GM23248 (cell line): ENCODE measurements at regions not wholly inside any gene's neighbourhood (a gene's known extent, or its start where the extent isn't known, plus 50 kb on each side); places are given as distances from the start of the nearest gene placed in this dataset.
"Not testable (repeated sequence)": the region's sequence is repeated elsewhere in the genome, so short reads cannot be mapped to it uniquely, and the experiment has no call there.

ENCODE experiments used
- DNase-seq: peaks from one replicate; pipeline ENCODE4 v3.0.0-alpha.2; 2015
- H2AFZ ChIP-seq: fragments of 200-600 bp; sonication (generic); 2 replicates; pipeline ENCODE4 v1.6.1; 2016; ENCODE audit warnings: antibody characterized with exemption
- H3F3A ChIP-seq: fragments of 200-600 bp; sonication (generic); 2 replicates; pipeline ENCODE4 v1.6.1; 2016; ENCODE audit warnings: mild to moderate bottlenecking, antibody characterized with exemption, mixed run types; ENCODE audit not compliant: insufficient read depth
- H3K27ac ChIP-seq: fragments of 200-600 bp; sonication (generic); 2 replicates; pipeline ENCODE4 v1.5.1; 2016; ENCODE audit warnings: mild to moderate bottlenecking
- H3K27me3 ChIP-seq: fragments of 200-600 bp; sonication (generic); replicated peaks from 2 replicates; pipeline ENCODE4 v1.6.1; 2016; ENCODE audit warnings: mild to moderate bottlenecking; ENCODE audit not compliant: insufficient read depth
- H3K36me3 ChIP-seq: fragments of 200-600 bp; sonication (generic); 2 replicates; pipeline ENCODE4 v1.6.1; 2016; ENCODE audit warnings: low read depth, mild to moderate bottlenecking
- H3K4me1 ChIP-seq: fragments of 200-600 bp; sonication (generic); 2 replicates; pipeline ENCODE4 v1.6.1; 2016; ENCODE audit warnings: mild to moderate bottlenecking; ENCODE audit not compliant: insufficient read depth
- H3K4me2 ChIP-seq: fragments of 200-600 bp; sonication (generic); one replicate; pipeline ENCODE4 v1.6.1; 2016; ENCODE audit warnings: mild to moderate bottlenecking; ENCODE audit not compliant: unreplicated experiment
- H3K4me3 ChIP-seq: fragments of 200-600 bp; sonication (generic); 2 replicates; pipeline ENCODE4 v1.5.1; 2016; ENCODE audit warnings: mild to moderate bottlenecking
- H3K79me2 ChIP-seq: fragments of 200-600 bp; sonication (generic); 2 replicates; pipeline ENCODE4 v1.6.1; 2016; ENCODE audit warnings: mild to moderate bottlenecking; ENCODE audit not compliant: insufficient read depth
- H3K9ac ChIP-seq: fragments of 200-600 bp; sonication (generic); 2 replicates; pipeline ENCODE4 v1.6.1; 2016; ENCODE audit warnings: mild to moderate bottlenecking
- H3K9me2 ChIP-seq: fragments of 200-600 bp; sonication (generic); 2 replicates; pipeline ENCODE4 v1.6.1; 2016; ENCODE audit warnings: mixed run types, mild to moderate bottlenecking, moderate library complexity; ENCODE audit not compliant: insufficient read depth
- H3K9me3 ChIP-seq: fragments of 200-600 bp; sonication (generic); one replicate; pipeline ENCODE4 v1.6.1; 2017; ENCODE audit warnings: low read depth
- H4K20me1 ChIP-seq: fragments of 200-600 bp; sonication (generic); 2 replicates; pipeline ENCODE4 v1.6.0; 2016; ENCODE audit not compliant: insufficient read depth
- EZH2 ChIP-seq: fragments of 200-600 bp; sonication (generic); IDR thresholded peaks from 2 replicates; pipeline ENCODE4 v1.6.1; 2018; ENCODE audit warnings: antibody characterized with exemption, mild to moderate bottlenecking; ENCODE audit not compliant: insufficient read depth, poor library complexity, severe bottlenecking
- EZH2phosphoT487 ChIP-seq: fragments of 200-600 bp; sonication (generic); IDR thresholded peaks from 2 replicates; pipeline ENCODE4 v1.6.1; 2018; ENCODE audit warnings: antibody characterized with exemption, moderate library complexity, mild to moderate bottlenecking, low read depth; ENCODE audit not compliant: insufficient read depth
- WGBS, 2 experiments: methylation state at CpG; one replicate each; pipeline ENCODE4 v1.1.6; 2015 to 2017; ENCODE audit warnings: low lambda C conversion rate in 2 of 2, low coverage in 1 of 2; ENCODE audit errors: missing lambda C conversion rate in 2 of 2; 5-methylcytosine and 5-hydroxymethylcytosine counted together
- in situ Hi-C: fragments of 300-500 bp; cut with MboI; formaldehyde crosslinking; loops from 2 replicates; pipeline ENCODE4 v1.15.0; 2020

DNA sequence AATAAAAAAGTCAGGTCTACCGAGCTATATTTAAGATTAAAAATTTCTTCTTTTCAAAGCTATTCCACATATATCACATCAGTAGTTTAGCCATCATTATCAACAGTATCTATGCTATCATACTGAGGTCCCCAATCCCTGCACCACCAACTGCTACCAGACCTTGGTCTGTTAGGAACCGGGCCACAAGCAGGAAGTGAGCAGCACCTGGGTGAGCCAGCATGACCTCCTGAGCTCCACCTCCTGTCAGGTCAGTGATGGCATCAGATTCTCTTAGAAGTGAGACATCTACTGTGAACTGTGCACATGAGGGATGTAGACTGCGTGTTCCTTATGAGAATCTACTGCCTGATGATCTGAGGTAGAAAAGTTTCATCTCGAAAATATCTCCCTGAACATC lies 632.1 kb upstream of the KCND2 start:
- Histone ChIP-seq H3K4me3 (no peak overlapping the region), H2AFZ (no peak overlapping the region), H4K20me1 (no peaks in the 10 kb centered on the region), H3K9me3 (no peaks in the 10 kb centered on the region), H3K4me2 (no peak overlapping the region), H3K4me1 (no peaks in the 10 kb centered on the region), H3K36me3 (no peaks in the 10 kb centered on the region), H3K79me2 (no peaks in the 10 kb centered on the region), H3K27ac (no peak overlapping the region), H3K9me2 (no peaks in the 10 kb centered on the region), H3K27me3 (no peaks in the 10 kb centered on the region), H3F3A (no peaks in the 10 kb centered on the region), H3K9ac (no peak overlapping the region)
- in situ Hi-C loops: no loop called here
- WGBS, 2 experiments: 17 to 18% methylated on average over 4 of the region's 4 CpGs
- DNase-seq: no peak
- TF ChIP-seq EZH2: no peak
- TF ChIP-seq EZH2phosphoT487: no peak

DNA sequence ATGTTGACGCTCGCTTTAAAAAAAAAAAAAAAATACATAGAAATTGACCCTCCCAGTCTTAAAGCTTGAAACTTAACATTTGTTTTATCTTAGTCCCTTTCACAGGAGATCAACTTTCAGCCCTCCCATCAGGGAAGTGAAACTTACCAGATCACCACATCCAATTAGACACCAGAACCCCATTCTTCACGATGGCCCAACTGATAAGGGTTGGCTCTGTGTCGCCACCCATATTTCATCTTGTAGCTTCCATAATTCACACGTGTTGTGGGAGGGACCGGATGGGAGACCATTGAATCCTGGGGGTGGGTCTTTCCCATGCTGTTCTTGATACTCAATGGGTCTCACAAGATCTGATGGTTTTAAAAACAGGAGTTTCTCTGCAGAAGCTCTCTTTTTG lies 629.4 kb upstream of the KCND2 start:
- Histone ChIP-seq H3K9ac (no peak overlapping the region), H3K79me2 (no peaks in the 10 kb centered on the region), H3K4me2 (no peak overlapping the region), H2AFZ (no peak overlapping the region), H3K36me3 (no peaks in the 10 kb centered on the region), H3K9me3 (no peaks in the 10 kb centered on the region), H3K4me1 (no peaks in the 10 kb centered on the region), H3K9me2 (no peaks in the 10 kb centered on the region), H3F3A (no peaks in the 10 kb centered on the region), H4K20me1 (no peaks in the 10 kb centered on the region), H3K4me3 (no peak overlapping the region), H3K27me3 (no peaks in the 10 kb centered on the region), H3K27ac (no peak overlapping the region)
- WGBS, 2 experiments: 18 to 30% methylated on average over 6 of the region's 6 CpGs
- in situ Hi-C loops: no loop called here
- TF ChIP-seq EZH2phosphoT487: no peak
- no peak for TF ChIP-seq EZH2
- no peak for DNase-seq

DNA sequence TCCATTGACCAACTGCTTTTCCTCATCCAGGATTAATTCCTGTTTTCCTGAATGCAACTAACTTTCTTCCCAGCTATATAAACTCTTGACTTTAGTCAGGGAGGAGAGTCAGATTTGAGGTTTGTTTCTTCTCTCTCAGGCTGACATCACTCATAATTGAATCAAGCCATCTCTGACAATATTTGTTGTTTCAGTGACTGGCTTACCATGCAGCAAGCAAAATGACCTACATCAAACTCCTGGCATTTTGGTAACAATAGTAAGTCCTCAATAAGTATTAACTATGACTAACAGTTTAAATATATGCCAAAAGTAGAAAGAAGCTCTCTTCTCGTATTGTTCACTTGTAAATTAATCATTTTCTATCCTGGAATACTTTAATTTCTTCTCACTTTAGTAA lies 625.7 kb upstream of the KCND2 start:
- Histone ChIP-seq H3K27me3 (no peaks in the 10 kb centered on the region), H3F3A (no peaks in the 10 kb centered on the region), H3K4me3 (no peak overlapping the region), H3K4me2 (no peak overlapping the region), H3K9me2 (no peaks in the 10 kb centered on the region), H3K36me3 (no peaks in the 10 kb centered on the region), H4K20me1 (no peaks in the 10 kb centered on the region), H3K9me3 (no peaks in the 10 kb centered on the region), H3K27ac (no peak overlapping the region), H3K79me2 (no peaks in the 10 kb centered on the region), H2AFZ (no peak overlapping the region), H3K9ac (no peak overlapping the region), H3K4me1 (no peaks in the 10 kb centered on the region)
- TF ChIP-seq EZH2phosphoT487: no peak
- no peak for TF ChIP-seq EZH2
- in situ Hi-C loops: no loop called here
- WGBS, 2 experiments: 11 to 19% methylated on average over 1 of the region's 1 CpG
- no peak for DNase-seq

DNA sequence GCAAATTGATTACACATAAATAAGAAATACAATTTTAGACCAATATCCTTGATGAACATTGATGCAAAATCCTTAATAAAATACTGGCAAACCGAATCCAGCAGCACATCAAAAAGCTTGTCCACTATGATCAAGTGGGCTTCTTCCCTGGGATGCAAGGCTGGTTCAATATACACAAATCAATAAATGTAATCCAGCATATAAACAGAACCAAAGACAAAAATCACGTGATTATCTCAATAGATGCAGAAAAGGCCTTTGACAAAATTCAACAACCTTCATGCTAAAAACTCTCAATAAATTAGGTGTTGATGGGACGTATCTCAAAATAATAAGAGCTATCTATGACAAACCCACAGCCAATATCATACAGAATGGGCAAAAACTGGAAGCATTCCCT lies 624.2 kb upstream of the KCND2 start:
- H3K79me2 ChIP-seq, H4K20me1 ChIP-seq, H3K4me2 ChIP-seq, H3K4me1 ChIP-seq, H2AFZ ChIP-seq, in situ Hi-C loops, H3K4me3 ChIP-seq, H3K27me3 ChIP-seq, H3K9me2 ChIP-seq, H3K9me3 ChIP-seq, H3K36me3 ChIP-seq, DNase-seq, H3K27ac ChIP-seq, H3K9ac ChIP-seq, H3F3A ChIP-seq: not testable (repeated sequence)
- 11 to 21% methylated on average over 3 of the region's 3 CpGs for WGBS, 2 experiments

DNA sequence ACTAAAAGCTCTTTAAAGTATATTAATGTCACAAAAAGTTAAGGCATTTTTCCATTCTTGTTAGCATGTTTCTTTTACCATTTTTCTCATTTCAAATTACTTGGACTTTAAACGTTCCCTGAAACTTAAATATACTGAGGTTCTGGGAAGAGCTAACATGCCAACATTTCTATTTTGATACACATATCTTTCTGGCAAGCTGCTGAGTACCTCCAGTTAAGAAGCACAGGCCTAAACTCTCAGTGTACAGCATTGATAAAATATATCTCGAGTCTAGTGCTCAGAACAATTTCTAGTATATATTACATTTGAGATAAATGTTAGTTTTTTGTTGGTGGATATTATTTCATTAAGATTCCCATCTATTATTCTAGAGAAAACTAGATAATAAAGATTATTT lies 612.9 kb upstream of the KCND2 start:
- Histone ChIP-seq H3K79me2 (no peaks in the 10 kb centered on the region), H3K9me2 (0 out of 2 replicates have a peak, but pooled peaks cover 4% of the 10 kb centered on the region), H3F3A (no peaks in the 10 kb centered on the region), H3K9ac (no peak overlapping the region), H3K36me3 (no peaks in the 10 kb centered on the region), H3K4me3 (no peak overlapping the region), H3K4me1 (peaks cover 10% of the 10 kb centered on the region; the same call in 1 of the 2 replicates), H3K27ac (no peak overlapping the region), H3K27me3 (no peaks in the 10 kb centered on the region), H4K20me1 (no peaks in the 10 kb centered on the region), H3K4me2 (no peak overlapping the region), H2AFZ (no peak overlapping the region), H3K9me3 (no peaks in the 10 kb centered on the region)
- in situ Hi-C loops: no loop called here
- 29 to 35% methylated on average over 2 of the region's 2 CpGs for WGBS, 2 experiments
- TF ChIP-seq EZH2phosphoT487 (no peak), EZH2 (no peak)
- no peak for DNase-seq
